ENCODE measurements at regions not wholly inside any gene's neighbourhood (a gene's known extent, or its start where the extent isn't known, plus 50 kb on each side); places are given as distances from the start of the nearest gene placed in this dataset.

DNA sequence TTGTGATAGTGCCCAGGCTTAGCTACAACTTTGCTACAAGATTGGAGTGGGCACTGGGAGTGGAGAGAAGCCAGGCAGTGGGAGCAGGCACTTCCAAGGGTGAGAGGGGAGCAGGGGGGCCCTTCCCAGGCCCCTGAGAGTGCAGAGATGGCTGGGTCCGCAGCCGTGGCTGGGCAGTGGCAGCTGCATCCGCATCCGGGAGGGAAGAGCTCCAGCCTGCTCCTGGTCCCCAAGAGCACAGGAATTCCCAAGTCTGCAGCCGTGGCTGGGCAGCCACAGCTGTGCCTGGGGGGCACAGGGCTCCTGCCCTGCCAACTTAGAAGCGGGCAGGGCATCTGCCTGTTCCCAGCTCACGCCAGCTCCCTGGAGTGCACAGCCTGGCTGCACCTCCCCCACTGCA is 124.1 kb upstream of the POM121L12 start:
- FAIRE-seq, result no peak
- TF ChIP-seq POLR2A (IDR thresholded peaks at IDR 0.05; ENCODE audit: low read depth, low read length), result no peak
- TF ChIP-seq POU2F2 (IDR thresholded peaks at IDR 0.05; ENCODE audit: low read depth, low read length), result no peak
- DNase-seq (ENCODE audit: insufficient read length, low spot score), result no peak

DNA sequence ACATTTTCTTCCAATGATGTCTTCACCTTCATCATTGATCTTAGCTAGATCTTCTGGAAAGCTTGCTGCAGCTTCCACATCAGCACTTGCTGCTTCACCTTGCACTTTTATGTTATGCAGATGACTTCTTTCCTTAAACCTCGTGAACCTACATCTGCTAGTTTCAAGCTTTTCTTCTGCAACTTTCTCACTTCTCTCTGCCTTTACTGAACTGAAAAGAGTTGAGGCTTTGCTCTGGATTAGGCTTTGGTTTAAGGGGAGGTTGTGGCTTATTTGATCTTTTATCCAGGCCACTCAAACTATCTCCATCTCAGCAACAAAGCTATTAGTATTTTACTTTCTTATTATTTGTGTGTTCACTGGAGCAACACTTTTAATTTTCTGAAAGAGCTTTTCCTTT is 125.5 kb upstream of the POM121L12 start:
- TF ChIP-seq POLR2AphosphoS5 (IDR thresholded peaks at IDR 0.05; ENCODE audit: low read depth, low read length) (no peak), PAX5 (IDR thresholded peaks at IDR 0.05; ENCODE audit: insufficient read depth, low read length, severe bottlenecking) (no peak), SPI1 (IDR thresholded peaks at IDR 0.05; ENCODE audit: low read depth, low read length) (no peak), POU2F2 (IDR thresholded peaks at IDR 0.05; ENCODE audit: low read depth, low read length) (no peak), TAF1 (IDR thresholded peaks at IDR 0.05; ENCODE audit: low read depth, low read length) (no peak), POLR2A (IDR thresholded peaks at IDR 0.05; ENCODE audit: low read depth, low read length) (no peak)
- no peak for FAIRE-seq

DNA sequence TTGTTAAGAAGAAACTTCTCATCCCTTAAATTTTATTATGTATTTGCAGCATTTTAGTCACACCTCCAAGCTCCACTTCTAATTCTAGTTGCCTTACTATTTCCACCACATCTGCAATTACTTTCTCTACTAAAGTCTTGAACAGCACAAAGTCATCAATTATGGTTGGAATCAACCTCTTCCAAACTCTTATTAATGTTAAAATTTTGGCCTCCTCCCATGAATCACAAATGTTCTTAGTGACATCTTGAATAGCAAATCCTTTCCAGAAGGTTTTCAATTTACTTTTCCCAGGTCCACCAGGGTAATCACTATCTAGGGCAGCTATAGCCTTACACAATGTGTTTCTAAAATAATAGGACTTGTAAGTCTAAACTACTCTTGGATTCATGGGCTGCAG is 126.3 kb upstream of the POM121L12 start:
- DNase-seq (ENCODE audit: insufficient read length, low spot score) (no peak), FAIRE-seq (no peak)
- no peak for TF ChIP-seq POU2F2 (IDR thresholded peaks at IDR 0.05; ENCODE audit: low read depth, low read length)
- no peak for TF ChIP-seq POLR2A (IDR thresholded peaks at IDR 0.05; ENCODE audit: low read depth, low read length)
- TF ChIP-seq TAF1 (IDR thresholded peaks at IDR 0.05; ENCODE audit: low read depth, low read length), result no peak
- no peak for TF ChIP-seq POLR2AphosphoS5 (IDR thresholded peaks at IDR 0.05; ENCODE audit: low read depth, low read length)

More for the DNA sequence above, 125.5 kb upstream of the POM121L12 start:
- DNase-seq (ENCODE audit: insufficient read length, low spot score), result no peak

DNA sequence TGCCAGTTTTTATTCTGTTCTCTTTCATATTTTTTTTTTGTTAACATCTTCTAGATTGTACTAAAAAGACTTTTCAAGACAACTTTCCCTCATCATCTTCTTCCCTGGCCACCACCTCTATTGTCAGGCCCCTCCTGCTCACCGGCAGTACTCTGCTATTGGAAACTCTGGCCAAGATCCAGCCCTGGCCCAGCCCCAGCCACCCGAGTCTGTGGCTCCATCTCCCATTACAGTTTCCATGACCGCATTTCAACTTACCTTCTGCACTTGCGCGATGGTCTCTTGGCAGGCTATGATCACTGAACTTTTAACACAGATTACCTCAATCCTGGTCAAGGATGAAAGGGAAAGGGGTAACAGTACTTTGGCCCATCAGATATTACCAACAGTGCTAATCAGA is 137.7 kb upstream of the POM121L12 start:
- DNase-seq (ENCODE audit: insufficient read length, low spot score) (no peak), FAIRE-seq (no peak)
- TF ChIP-seq SPI1 (IDR thresholded peaks at IDR 0.05; ENCODE audit: low read depth, low read length), result no peak
- no peak for TF ChIP-seq POLR2A (IDR thresholded peaks at IDR 0.05; ENCODE audit: low read depth, low read length)
- TF ChIP-seq POU2F2 (IDR thresholded peaks at IDR 0.05; ENCODE audit: low read depth, low read length), result no peak

DNA sequence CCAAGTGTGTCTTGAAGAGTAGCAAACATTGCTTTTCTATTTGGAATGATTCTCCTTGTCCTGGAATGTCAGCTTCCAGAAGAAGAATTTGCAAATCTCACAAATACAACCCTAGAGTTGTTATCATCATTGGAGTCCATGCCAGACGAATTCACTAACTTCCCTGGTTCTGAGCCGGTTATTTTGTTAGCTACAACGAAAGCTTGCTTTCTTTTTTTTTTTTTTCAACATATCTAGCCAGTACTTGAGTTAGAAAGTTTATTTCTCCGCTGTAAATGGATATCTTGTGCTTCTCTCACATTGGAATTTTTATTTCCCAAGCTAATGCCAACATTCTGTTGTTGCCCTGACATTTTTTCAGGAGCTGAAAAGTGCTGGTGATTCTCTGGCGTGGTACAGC is 138.1 kb upstream of the POM121L12 start:
- DNase-seq (ENCODE audit: insufficient read length, low spot score), result no peak
- TF ChIP-seq POLR2AphosphoS5 (IDR thresholded peaks at IDR 0.05; ENCODE audit: low read depth, low read length), result no peak
- no peak for TF ChIP-seq POLR2A (IDR thresholded peaks at IDR 0.05; ENCODE audit: low read depth, low read length)
- no peak for TF ChIP-seq TAF1 (IDR thresholded peaks at IDR 0.05; ENCODE audit: low read depth, low read length)
- no peak for TF ChIP-seq SPI1 (IDR thresholded peaks at IDR 0.05; ENCODE audit: low read depth, low read length)
- no peak for TF ChIP-seq POU2F2 (IDR thresholded peaks at IDR 0.05; ENCODE audit: low read depth, low read length)
- TF ChIP-seq PAX5 (IDR thresholded peaks at IDR 0.05; ENCODE audit: insufficient read depth, low read length, severe bottlenecking), result no peak
- FAIRE-seq, result no peak

DNA sequence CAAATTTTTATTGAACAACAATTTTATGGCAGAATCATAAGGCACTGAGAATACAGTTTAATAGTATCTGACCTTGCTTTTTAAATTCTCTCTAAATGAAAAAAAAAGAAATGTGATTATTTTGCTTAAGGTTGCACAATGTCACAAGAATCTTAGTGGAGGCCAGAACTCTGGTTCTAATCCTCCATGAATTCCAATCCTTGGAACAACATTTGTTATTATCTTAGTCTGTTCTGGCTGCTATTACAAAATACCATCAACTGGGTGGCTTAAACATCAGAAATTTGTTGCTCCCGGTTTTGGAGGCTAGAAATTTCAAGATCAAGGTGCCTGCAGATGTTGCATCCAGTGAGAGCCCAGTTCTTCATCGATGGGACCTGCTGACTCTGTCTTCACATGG is 158.2 kb upstream of the POM121L12 start:
- DNase-seq (ENCODE audit: insufficient read length, low spot score), result no peak
- no peak for TF ChIP-seq SPI1 (IDR thresholded peaks at IDR 0.05; ENCODE audit: low read depth, low read length)
- TF ChIP-seq POLR2AphosphoS5 (IDR thresholded peaks at IDR 0.05; ENCODE audit: low read depth, low read length), result no peak
- no peak for TF ChIP-seq POLR2A (IDR thresholded peaks at IDR 0.05; ENCODE audit: low read depth, low read length)
- no peak for TF ChIP-seq TAF1 (IDR thresholded peaks at IDR 0.05; ENCODE audit: low read depth, low read length)
- TF ChIP-seq POU2F2 (IDR thresholded peaks at IDR 0.05; ENCODE audit: low read depth, low read length), result no peak
- TF ChIP-seq PAX5 (IDR thresholded peaks at IDR 0.05; ENCODE audit: insufficient read depth, low read length, severe bottlenecking), result no peak
- no peak for FAIRE-seq

DNA sequence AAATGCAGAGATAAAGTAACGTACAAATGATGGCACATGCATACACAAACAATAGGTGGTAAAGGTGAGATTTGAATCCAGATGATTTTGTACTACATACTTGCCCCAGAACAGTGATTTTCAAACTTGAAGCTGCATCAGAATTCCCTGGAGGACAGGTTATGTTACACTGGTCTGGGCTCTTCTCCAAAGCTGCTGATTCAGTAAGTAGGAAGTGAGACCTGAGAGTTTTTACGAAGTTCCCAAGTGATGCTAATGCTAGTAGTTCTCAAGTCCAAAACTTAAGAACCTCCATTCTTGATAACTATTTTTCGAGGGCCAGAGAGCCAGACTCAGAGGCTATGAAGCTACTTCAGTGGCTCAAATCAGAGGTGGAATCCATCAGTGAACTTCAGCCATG is 159.0 kb upstream of the POM121L12 start:
- no peak for FAIRE-seq
- no peak for DNase-seq (ENCODE audit: insufficient read length, low spot score)
- TF ChIP-seq TAF1 (IDR thresholded peaks at IDR 0.05; ENCODE audit: low read depth, low read length), result no peak
- TF ChIP-seq POLR2A (IDR thresholded peaks at IDR 0.05; ENCODE audit: low read depth, low read length), result no peak
- no peak for TF ChIP-seq POLR2AphosphoS5 (IDR thresholded peaks at IDR 0.05; ENCODE audit: low read depth, low read length)
- TF ChIP-seq PAX5 (IDR thresholded peaks at IDR 0.05; ENCODE audit: insufficient read depth, low read length, severe bottlenecking), result no peak
- TF ChIP-seq SPI1 (IDR thresholded peaks at IDR 0.05; ENCODE audit: low read depth, low read length), result no peak
- no peak for TF ChIP-seq POU2F2 (IDR thresholded peaks at IDR 0.05; ENCODE audit: low read depth, low read length)

DNA sequence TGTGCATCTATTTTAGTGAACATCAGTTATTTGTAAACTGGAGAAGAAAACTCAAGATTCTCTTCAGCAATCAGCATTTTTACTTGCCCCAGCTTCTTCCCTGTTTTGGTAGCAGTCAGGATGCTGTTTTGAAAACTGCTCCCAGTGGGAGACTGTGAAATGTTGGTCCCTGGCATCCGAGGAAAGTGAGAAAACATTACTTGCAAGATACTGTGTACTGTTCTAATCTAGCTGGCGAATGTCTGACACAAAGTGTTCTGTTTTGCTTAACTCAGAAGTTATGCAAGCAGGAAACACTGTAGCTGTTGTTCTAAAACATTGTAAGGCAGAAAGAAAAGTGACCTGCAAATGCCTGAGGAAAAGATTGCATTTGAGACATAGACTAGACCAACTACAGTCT is 171.8 kb upstream of the POM121L12 start:
- DNase-seq (ENCODE audit: insufficient read length, low spot score), result no peak
- no peak for FAIRE-seq
- TF ChIP-seq POLR2AphosphoS5 (IDR thresholded peaks at IDR 0.05; ENCODE audit: low read depth, low read length) (no peak), TAF1 (IDR thresholded peaks at IDR 0.05; ENCODE audit: low read depth, low read length) (no peak), SPI1 (IDR thresholded peaks at IDR 0.05; ENCODE audit: low read depth, low read length) (no peak), POLR2A (IDR thresholded peaks at IDR 0.05; ENCODE audit: low read depth, low read length) (no peak), POU2F2 (IDR thresholded peaks at IDR 0.05; ENCODE audit: low read depth, low read length) (no peak), PAX5 (IDR thresholded peaks at IDR 0.05; ENCODE audit: insufficient read depth, low read length, severe bottlenecking) (no peak)

DNA sequence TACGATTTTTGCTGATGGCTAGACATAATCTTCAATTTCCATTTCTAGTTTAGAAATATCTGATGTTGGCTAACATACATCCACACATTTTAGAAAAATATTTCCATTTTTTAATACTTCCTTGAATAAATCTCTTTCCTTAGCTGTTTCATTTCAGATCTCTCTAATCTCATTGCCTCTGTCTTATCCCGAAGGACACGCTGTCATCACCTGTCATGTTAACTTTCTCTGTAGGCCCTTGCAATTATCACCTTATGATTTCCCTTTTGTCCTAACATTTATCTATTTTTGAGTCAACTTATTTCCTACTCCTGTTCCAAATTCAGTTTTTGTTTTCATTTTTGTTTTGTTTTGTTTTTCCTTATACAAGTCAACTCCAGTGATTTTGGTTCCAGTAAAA is 173.1 kb upstream of the POM121L12 start:
- TF ChIP-seq POLR2AphosphoS5 (IDR thresholded peaks at IDR 0.05; ENCODE audit: low read depth, low read length) (no peak), POLR2A (IDR thresholded peaks at IDR 0.05; ENCODE audit: low read depth, low read length) (no peak), PAX5 (IDR thresholded peaks at IDR 0.05; ENCODE audit: insufficient read depth, low read length, severe bottlenecking) (no peak), SPI1 (IDR thresholded peaks at IDR 0.05; ENCODE audit: low read depth, low read length) (no peak), TAF1 (IDR thresholded peaks at IDR 0.05; ENCODE audit: low read depth, low read length) (no peak), POU2F2 (IDR thresholded peaks at IDR 0.05; ENCODE audit: low read depth, low read length) (no peak)
- FAIRE-seq (no peak), DNase-seq (ENCODE audit: insufficient read length, low spot score) (no peak)

DNA sequence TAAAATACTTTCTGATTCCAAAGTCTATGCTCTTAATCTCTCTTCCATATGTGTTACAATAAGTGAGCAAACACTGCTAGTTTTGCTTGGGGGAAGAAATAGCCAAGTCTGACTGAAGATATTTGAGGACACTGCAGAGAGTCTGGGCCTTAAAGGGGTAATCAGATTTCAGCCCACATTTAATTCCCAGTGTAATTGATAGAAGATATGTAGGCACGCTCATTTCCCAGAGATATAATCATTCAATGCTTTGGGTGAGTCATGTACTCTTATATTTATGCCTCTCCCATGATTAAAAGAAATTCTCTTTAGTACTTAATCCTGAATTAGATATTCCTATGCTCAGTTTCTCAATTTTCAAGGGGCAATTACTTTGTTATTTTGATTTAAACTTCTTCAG is 178.1 kb upstream of the POM121L12 start:
- TF ChIP-seq PAX5 (IDR thresholded peaks at IDR 0.05; ENCODE audit: insufficient read depth, low read length, severe bottlenecking) (no peak), SPI1 (IDR thresholded peaks at IDR 0.05; ENCODE audit: low read depth, low read length) (no peak), POLR2A (IDR thresholded peaks at IDR 0.05; ENCODE audit: low read depth, low read length) (no peak), POLR2AphosphoS5 (IDR thresholded peaks at IDR 0.05; ENCODE audit: low read depth, low read length) (no peak), POU2F2 (IDR thresholded peaks at IDR 0.05; ENCODE audit: low read depth, low read length) (no peak), TAF1 (IDR thresholded peaks at IDR 0.05; ENCODE audit: low read depth, low read length) (no peak)
- DNase-seq (ENCODE audit: insufficient read length, low spot score) (no peak), FAIRE-seq (no peak)
